ENCODE measurements at regions not wholly inside any gene's neighbourhood (a gene's known extent, or its start where the extent isn't known, plus 50 kb on each side); places are given as distances from the start of the nearest gene placed in this dataset.
"Not testable (repeated sequence)": the region's sequence is repeated elsewhere in the genome, so short reads cannot be mapped to it uniquely, and the experiment has no call there.

GRCh38 chr19:34620134-34620533 lies 56.8 kb downstream of the SCGB2B2 start:
- intact Hi-C loops (cut with DNase I); DNase-seq (ENCODE audit: low spot score): not testable (repeated sequence)

- DNase-seq (ENCODE audit: low spot score): no peak
- intact Hi-C loops (cut with DNase I): no loop called here
Observed at GRCh38 chr19:34618410-34618809, 58.5 kb downstream of the SCGB2B2 start.

- DNase-seq (ENCODE audit: low spot score); intact Hi-C loops (cut with DNase I): not testable (repeated sequence)
Observed at GRCh38 chr19:34617996-34618395, 59.0 kb downstream of the SCGB2B2 start.

- intact Hi-C loops (cut with DNase I): no loop called here
- no peak for DNase-seq (ENCODE audit: low spot score)
Observed at GRCh38 chr19:34603003-34603402, 74.0 kb downstream of the SCGB2B2 start.

GRCh38 chr19:34601071-34601470 lies 75.9 kb downstream of the SCGB2B2 start:
- no peak for DNase-seq (ENCODE audit: low spot score)
- intact Hi-C loops (cut with DNase I): no loop called here

- intact Hi-C loops (cut with DNase I): no loop called here
- no peak for DNase-seq (ENCODE audit: low spot score)
Observed at GRCh38 chr19:34600366-34600765, 76.6 kb downstream of the SCGB2B2 start.

- no peak for DNase-seq (ENCODE audit: low spot score)
- intact Hi-C loops (cut with DNase I): no loop called here
Observed at GRCh38 chr19:34598217-34599155, 78.5 kb downstream of the SCGB2B2 start.

- no peak for DNase-seq (ENCODE audit: low spot score)
- intact Hi-C loops (cut with DNase I): no loop called here
Observed at GRCh38 chr19:34597596-34597995, 79.4 kb downstream of the SCGB2B2 start.

GRCh38 chr19:34596989-34597388 lies 80.0 kb downstream of the SCGB2B2 start:
- no peak for DNase-seq (ENCODE audit: low spot score)
- intact Hi-C loops (cut with DNase I): no loop called here

GRCh38 chr19:34596115-34596514 lies 80.8 kb downstream of the SCGB2B2 start:
- intact Hi-C loops (cut with DNase I): no loop called here
- DNase-seq (ENCODE audit: low spot score): no peak

- DNase-seq (ENCODE audit: low spot score): no peak
- intact Hi-C loops (cut with DNase I): no loop called here
Observed at GRCh38 chr19:34595683-34596082, 81.3 kb downstream of the SCGB2B2 start.

- no peak for DNase-seq (ENCODE audit: low spot score)
- intact Hi-C loops (cut with DNase I): no loop called here
Observed at GRCh38 chr19:34590228-34590627, 86.7 kb downstream of the SCGB2B2 start.

- DNase-seq (ENCODE audit: low spot score): no peak
- intact Hi-C loops (cut with DNase I): no loop called here
Observed at GRCh38 chr19:34589730-34590129, 87.2 kb downstream of the SCGB2B2 start.

GRCh38 chr19:34588846-34589245 lies 88.1 kb downstream of the SCGB2B2 start:
- no peak for DNase-seq (ENCODE audit: low spot score)
- intact Hi-C loops (cut with DNase I): no loop called here

GRCh38 chr19:34588249-34588648 lies 88.7 kb downstream of the SCGB2B2 start:
- no peak for DNase-seq (ENCODE audit: low spot score)
- intact Hi-C loops (cut with DNase I): no loop called here

GRCh38 chr19:34580408-34580807 lies 96.6 kb downstream of the SCGB2B2 start:
- intact Hi-C loops (cut with DNase I): no loop called here
- DNase-seq (ENCODE audit: low spot score): no peak

- intact Hi-C loops (cut with DNase I): no loop called here
- DNase-seq (ENCODE audit: low spot score): no peak
Observed at GRCh38 chr19:34580055-34580336, 97.0 kb downstream of the SCGB2B2 start.

- intact Hi-C loops (cut with DNase I): no loop called here
Observed at GRCh38 chr19:34579281-34580054, 97.5 kb downstream of the SCGB2B2 start.

GRCh38 chr19:34578751-34579150 lies 97.2 kb downstream of the WTIP start:
- DNase-seq (ENCODE audit: low spot score): no peak
- intact Hi-C loops (cut with DNase I): no loop called here

More at GRCh38 chr19:34579281-34580054, 97.5 kb downstream of the SCGB2B2 start:
- peak; percentile 68 for DNase-seq (ENCODE audit: low spot score)

GRCh38 chr19:34578173-34578572 lies 96.6 kb downstream of the WTIP start:
- DNase-seq (ENCODE audit: low spot score): peak; percentile 66
- intact Hi-C loops (cut with DNase I): no loop called here

- intact Hi-C loops (cut with DNase I): no loop called here
- peak; percentile 73 for DNase-seq (ENCODE audit: low spot score)
Observed at GRCh38 chr19:34577531-34578101, 96.1 kb downstream of the WTIP start.
